NCI-H82 treated with DMSO at 0.1 percent for 48 hours (cell line): ENCODE measurements at regions not wholly inside any gene's neighbourhood (a gene's known extent, or its start where the extent isn't known, plus 50 kb on each side); places are given as distances from the start of the nearest gene placed in this dataset.
A peak's percentile ranks its signal among the peaks of the same experiment; 100 is the strongest.

ENCODE experiments used
- DNase-seq: peaks from one replicate; lab custom pipeline; 2025; ENCODE audit not compliant: unreplicated experiment; lab: John Stamatoyannopoulos, UW

GRCh38 chrX:39809331-39809730 is 288.4 kb downstream of the BCOR start:
- DNase-seq = no peak

DNA sequence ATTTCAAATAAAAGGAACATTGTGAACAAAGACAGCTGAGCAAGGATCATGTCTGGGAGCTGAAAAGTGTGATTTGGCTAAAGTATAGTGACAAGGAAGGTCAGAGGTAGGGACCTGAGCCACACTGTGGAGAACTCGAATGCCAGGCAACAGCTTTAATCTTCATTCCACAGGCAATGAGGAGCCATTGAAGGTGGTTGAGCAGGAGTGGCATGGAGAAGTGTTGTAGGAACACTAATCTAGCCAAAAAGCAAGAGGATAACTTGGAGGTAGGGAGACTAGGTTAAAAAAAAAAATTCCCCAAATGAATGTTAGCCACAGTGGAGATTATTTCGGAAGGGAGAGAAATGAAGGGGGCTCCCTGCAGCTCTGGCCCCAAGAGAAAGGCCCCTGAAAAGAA is 286.9 kb downstream of the BCOR start:
- DNase-seq = no peak

GRCh38 chrX:39811376-39811775 is 286.4 kb downstream of the BCOR start:
- no peak for DNase-seq

DNA sequence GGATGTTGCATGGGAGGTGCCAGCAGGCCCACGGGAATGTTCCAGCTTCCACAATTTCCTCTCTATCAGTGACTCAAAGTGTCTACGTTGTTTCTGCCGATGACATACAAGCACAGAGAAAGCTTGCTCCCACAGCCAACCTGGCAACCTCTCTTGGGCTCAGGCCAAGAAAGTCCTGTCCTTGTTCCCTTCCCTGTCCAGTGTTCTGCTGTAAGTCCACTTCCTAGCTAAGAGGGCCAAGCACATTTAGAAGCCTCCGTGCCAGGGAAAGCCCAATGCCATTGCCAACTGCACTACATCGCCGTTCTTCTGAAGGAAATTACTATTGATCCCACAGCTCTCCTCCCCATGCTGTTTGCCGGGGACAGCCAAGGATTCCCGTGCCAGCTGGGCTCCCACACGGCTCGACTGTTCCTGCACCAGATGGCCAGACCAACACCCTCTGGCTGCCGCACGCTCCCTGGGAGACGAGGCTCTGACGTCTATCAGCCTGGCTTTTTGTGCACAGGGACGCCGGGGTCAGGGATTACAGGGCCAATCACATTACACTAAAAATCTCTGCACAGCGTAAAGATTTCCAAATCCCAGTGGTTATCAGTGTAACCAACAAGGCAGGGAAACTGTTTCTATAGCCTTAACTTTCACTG is 284.0 kb downstream of the BCOR start:
- peak; percentile 93 for DNase-seq

- peak; percentile 31 for DNase-seq
Measured at GRCh38 chrX:39814391-39814790, 283.4 kb downstream of the BCOR start.

GRCh38 chrX:39815631-39816030 is 282.1 kb downstream of the BCOR start:
- DNase-seq = peak; percentile 65

DNA sequence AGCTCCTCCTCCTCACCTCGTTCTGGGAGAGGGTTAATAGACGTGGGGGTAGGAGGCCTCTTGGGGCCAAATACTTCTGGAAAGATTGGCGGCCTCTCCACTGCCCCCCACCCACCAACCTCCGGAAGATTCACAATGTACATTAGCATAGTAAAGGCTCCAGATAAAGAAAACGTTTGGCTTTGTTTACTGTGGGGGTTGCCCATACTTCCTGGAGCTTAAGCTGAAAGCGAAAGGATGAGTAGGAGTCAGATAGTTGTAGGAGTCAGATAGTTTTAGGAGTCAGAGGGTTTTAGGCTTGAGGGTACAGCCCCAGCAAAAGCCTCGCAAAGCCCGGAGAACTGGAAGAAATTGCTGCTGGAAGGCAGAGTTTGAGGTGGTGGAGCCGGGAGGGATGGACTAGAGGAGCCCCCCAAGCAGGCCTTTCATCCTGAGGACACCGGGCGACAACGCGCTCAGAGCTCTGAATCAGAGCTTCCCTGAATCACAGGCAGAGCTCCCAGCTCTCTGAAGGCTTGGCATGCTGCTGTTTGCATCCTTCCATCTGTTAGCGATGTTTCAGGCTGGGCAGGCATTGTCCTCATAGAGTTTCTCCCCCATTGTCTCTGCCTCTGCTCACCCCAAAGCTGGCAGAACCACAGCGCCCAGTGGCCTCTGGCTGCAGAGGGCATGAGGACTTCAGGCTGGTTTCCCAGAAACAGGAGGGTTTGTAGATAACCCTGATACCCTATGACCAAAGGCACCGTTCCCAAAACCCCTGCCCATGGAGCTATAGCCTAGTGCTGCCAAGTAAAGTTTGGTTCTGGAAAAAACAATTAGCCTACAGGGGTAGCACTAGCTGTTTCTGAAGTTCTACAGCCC is 280.7 kb downstream of the BCOR start:
- no peak for DNase-seq

- no peak for DNase-seq
Measured at GRCh38 chrX:39817754-39818470, 279.8 kb downstream of the BCOR start.

- DNase-seq = no peak
Measured at GRCh38 chrX:39818750-39819149, 279.0 kb downstream of the BCOR start.

DNA sequence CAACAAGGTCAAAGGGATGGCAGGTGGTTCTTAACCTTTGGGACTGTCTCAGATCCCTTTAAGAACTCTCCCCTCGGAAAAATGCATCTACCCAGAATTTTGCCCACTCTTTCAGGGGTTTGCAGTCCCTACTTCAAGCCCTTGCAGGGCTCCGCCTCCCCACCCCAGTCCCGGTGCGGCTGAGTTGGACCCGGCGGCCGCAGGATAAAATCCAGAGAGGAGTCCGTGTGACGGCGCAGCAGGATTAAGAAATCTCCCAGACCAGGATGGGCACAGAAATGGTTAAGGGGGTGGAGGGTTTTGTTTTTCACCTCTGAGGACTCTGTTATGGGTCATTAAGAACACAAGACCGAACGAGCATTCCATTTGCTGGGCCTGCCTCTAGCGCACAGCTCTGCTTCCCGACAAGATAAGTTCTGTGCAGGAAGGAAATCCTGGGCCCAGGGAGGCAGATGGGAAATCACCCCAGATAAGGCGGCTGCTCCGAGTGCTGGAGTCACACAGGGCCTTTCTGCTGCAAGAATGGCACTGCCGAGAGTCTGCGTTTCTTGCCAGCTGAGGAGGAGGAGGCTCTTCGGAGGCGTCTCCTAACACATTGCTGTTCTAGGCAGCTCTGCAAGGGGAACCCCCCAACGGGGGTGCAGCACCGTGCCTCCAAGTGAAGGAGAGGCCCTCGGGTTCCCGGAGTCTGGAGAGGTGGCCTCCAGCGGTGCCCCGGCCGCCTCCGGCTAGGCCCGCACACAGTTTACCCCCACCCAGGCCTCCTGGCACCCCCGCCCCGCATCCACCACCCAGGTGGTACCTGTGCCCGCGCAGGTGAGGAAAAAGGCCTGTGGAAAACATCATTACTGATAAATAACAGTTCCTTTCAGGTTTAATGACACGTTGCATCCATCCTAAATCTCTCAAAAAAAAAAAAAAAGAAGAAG is 277.6 kb downstream of the BCOR start:
- DNase-seq = no peak

- no peak for DNase-seq
Measured at GRCh38 chrX:39820938-39821708, 276.6 kb downstream of the BCOR start.

DNA sequence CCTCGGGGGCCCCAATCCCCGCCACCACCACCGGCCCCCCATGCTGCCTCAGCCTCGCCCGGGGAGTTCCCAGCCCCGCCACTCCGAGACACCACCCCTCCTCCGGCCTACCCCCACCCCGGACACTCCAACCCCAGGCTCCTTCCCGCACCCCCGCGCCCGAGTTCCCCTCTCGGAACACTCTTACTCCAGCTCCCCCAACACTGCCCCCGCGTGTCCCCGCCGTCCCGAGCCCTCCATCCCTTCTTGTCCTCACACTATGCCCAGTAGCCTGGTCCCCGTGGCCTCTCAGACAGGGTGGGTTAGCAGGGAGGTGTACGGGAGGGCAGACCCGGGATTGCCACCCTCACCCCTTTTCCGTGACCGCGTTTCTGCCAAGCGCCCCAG is 276.1 kb downstream of the BCOR start:
- no peak for DNase-seq

DNA sequence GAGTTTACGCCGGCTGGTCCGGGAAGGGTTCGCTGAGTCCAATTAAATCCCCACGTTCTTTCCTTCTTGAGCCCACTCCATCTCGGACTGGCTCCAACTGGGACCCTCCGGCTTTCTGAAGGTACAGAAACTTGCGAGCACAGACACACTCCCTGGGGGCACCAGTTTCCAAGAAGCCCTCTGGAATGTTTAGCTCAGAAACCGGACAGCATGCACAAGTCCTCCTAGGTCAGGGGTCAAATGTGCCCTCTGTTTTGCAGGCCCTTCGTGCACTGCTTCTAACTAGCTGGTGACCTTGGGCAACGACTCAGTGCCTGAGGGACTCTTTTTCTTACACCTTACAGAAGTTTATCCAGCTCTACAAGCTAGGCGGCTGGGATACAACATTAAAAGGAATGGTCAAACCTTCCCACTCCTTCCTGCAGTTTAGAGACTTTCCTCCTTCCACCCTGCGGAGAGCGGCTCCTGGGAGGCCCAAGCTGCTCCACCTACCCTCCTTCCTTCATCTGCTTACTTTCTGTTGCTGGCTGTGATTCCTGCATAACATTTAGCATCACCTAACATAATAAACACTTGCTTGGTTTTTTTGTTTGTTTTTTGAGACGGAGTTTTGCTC is 275.5 kb downstream of the BCOR start:
- no peak for DNase-seq

GRCh38 chrX:39823424-39823823 is 274.3 kb downstream of the BCOR start:
- no peak for DNase-seq

DNA sequence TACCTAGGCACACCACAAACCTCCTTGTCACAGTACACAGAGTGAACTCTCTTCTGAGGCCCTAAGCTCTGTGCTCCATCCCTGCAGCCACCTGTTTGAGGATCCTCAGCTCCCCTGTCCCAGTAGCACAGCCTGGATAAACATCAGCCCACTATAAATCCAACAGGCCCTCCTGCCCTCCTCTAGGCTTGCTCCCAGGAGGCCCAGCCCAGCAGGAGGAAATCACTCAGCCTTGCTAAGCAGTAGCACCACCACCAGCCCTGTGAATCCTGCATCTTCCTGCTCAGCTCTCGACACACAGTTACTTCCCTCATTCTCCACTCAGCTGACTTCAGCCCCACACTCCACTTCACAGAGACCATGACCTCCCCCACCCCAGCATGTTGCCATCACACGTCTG is 273.9 kb downstream of the BCOR start:
- no peak for DNase-seq

GRCh38 chrX:39826813-39827543 is 270.8 kb downstream of the BCOR start:
- DNase-seq = no peak

DNA sequence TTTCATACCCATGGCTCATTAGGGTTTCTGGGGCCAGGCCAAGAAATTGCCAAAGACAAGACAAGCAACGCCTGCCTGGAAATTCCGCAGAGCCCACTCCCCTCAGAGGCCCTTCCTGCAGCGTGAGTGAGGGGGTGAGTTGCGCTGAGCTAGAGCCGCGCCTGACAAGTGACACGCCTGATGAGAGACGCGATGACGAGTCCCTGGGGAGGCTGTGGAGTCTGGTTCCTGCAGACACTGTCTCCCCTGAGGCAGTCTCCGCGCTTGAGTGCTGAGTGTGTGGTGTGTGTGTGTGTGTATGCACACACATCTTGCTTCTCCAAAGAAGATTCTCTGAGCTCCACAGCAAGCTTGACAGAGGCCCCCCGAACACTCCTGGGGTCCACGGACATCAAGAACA is 269.8 kb downstream of the BCOR start:
- no peak for DNase-seq

GRCh38 chrX:39828971-39829370 is 268.8 kb downstream of the BCOR start:
- no peak for DNase-seq

- DNase-seq = no peak
Measured at GRCh38 chrX:39829965-39830364, 267.8 kb downstream of the BCOR start.
